Epidermal melanocyte (primary cell): ENCODE measurements at regions not wholly inside any gene's neighbourhood (a gene's known extent, or its start where the extent isn't known, plus 50 kb on each side); places are given as distances from the start of the nearest gene placed in this dataset.
A peak's percentile ranks its signal among the peaks of the same experiment; 100 is the strongest.
"Not testable (repeated sequence)": the region's sequence is repeated elsewhere in the genome, so short reads cannot be mapped to it uniquely, and the experiment has no call there.

Experiments used
- DNase-seq: peaks from one replicate; pipeline ENCODE4 v3.0.0; 2011; ENCODE audit warnings: low spot score; ENCODE audit not compliant: insufficient read length

DNA sequence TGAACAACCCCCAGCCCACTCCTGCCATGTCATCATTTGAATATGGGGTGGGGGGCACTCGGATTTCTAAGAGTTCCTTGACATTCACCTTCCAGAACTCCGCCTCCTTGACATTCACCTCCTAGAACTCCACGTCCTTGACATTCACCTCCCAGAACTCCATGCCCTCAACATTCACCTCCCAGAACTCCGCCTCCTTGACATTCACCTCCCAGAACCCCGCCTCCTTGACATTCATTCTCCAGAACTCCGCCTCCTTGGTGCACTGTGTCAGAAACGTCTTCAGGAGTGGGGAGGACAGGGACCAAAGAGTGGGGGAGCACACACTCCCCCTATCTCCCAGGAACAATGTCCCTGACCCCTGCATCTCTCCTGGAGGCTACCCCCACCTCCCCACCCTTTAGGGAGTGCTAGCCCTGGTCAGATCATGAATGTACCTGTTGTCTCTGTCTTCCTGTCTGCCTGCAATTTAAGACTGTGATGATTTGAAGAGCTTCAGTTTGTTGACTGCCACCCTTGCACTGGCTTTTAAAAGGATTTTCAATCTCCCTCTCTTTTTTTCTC lies 110.1 kb downstream of the NPTX2 start:
- DNase-seq: no peak

DNA sequence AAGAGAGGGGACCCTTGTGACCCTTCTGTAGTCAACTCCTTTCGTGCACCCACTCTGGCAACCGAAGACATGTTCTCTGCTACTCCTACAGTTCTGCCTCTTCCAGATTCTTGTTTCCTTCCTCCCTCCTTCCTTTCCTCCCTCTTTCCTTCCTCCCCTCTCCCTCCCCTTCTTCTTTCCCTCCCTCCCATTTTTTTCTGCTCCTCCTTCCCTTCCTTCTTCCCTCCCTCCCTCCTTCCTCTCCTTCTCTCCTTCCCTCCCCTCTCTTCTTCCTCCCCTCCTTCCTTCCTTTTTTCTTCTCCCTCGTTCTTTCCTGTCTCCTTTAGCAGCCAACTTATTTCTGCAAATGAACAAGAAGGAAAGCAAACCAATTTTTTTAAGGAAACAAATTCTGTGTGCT lies 111.5 kb downstream of the NPTX2 start:
- DNase-seq: no peak

DNA sequence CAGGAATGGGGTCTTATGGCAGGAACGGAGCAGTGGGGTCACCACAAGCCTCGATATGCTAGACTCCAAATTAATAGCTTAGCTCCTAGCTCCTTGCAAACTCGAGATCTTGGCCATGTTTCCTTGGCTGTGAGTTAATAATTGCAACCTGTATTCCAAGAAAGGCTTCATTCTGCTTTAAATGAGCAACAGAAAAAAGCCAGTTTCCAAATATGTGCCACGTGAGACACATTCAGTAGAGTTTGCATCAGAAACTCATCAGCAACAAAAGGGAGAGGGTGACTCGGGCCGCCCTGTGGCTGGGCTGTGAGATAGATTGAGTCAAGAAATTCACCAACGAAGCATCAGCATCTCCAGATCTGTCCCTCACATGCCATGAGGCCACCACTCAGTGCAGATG lies 112.0 kb downstream of the NPTX2 start:
- DNase-seq: no peak

DNA sequence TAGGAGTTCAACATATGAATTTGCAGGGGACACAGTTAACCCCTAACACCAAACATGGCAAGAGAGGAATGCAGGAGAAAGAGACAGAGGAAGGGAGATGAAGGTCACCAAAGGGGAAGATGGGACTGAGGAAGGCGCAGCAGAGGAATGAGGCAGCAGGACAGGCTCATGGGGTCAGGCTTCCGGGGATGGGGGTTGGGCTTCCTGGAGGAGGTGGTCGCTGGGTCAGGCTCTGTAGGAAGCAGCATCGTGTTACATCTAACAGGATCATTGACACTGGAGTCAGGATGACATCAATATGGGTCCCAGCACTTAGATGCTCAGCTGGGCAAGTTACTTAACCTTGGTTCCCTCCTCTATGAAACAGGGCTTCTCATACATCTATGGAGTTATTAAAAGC lies 113.2 kb downstream of the NPTX2 start:
- DNase-seq: no peak

DNA sequence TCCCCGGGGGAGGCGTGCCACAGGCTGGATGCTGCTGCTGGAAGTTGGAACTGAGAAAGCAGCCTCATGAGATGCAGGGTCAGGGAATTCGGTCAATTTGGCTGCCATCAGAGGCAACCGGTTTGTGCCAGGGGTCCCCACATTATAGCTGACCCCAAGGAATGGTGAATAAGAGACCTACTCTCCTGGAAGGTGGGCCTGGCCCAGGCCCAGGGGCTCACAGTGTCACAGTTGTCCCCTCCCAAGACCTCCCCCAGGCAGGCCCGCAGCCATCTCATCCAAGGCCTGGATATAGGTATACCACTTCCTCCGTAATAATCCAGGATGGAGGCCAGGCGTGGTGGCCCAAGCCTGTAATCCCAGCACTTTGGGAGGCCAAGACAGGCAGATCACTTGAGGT lies 114.6 kb downstream of the NPTX2 start:
- no peak for DNase-seq

DNA sequence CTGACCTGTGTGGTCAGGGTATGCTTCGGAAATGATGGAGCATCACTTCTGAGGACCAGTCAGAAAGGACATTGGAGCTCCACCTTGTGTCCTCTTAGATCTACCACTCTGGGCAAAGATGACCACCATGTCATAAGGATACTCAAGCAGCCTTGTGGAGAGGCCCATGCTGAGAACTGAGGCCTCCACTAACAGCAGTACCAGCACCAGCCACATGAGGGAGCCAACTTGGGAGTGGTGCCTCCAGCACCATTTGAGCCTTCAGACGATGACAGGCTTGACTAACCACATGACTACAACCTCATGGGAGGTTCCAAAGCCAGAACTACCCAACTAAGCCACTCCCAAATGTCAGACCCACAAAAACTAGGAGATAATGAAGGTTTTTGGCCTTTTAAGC lies 116.0 kb downstream of the NPTX2 start:
- no peak for DNase-seq

DNA sequence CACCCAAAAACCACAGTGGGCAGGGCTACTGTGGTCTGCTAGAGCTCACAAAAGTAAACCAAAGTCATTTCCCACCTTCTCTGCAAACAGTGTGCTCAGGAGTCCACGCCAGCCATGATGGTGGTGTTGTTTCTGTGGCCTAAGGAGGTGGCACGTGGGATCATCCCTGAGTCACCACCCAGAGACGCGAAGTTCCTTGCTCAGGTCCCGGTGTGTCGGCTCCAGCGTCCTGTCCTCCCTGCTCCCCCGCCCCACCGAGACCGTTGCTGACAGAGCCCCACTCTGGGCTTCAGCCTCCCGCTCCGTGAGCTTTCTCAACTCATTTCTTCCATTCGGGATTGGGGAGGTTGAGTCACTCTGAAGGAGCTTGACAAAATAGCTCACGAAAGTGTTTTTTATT lies 118.7 kb downstream of the NPTX2 start:
- no peak for DNase-seq

DNA sequence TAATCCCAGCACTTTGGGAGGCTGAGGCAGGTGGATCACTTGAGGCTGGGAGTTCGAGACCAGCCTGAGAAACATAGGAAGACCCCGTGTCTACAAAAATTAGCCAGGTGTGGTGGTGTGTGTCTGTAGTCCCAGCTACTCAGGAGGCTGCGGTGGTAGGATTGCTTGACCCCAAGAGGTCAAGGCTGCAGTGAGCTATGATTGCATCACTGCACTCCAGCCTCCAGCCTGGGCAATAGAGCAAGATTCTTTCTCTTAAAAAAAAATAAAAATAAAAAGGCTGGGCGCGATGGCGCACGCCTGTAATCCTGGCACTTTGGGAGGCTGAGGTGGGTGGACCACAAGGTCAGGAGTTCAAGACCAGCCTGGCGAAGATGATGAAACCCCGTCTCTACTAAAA lies 119.4 kb downstream of the NPTX2 start:
- DNase-seq: not testable (repeated sequence)

DNA sequence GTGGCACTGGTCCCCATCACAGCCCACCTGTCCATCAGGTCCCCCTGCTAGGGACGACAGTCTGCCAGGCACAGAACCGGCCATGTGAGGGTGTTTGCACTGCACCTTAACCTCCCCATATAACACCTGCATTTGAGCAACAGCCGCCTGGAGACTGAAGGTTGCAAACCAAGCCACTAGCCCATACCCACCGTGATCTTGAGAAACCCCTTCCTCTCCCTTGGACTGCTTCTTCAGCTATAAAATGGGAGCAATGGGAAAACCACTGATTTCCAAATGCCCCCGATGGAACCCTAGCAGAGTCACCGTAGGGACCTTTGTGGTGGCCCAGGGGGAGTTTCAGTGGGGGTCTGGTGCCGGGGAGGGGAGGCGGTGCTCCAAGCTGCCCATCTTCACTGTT lies 120.1 kb downstream of the NPTX2 start:
- no peak for DNase-seq

DNA sequence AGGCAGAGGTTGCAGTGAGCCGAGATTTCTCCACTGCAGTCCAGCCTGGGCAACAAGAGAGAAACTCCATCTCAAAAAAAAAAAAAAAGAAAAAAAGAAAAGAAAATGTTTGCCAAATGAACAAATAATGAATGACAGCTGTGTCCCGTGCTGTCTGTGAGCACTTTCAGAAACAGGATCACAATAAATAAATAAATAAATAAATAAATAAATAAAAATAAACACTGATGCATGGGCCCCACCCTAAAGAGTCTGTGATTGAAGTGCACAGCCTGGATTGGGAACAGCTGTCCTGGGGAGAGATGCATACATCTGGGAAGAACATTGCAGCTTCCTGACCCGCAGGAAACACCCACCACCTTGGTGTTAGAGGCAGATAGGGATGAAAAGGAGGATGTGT lies 123.6 kb downstream of the NPTX2 start:
- no peak for DNase-seq

DNA sequence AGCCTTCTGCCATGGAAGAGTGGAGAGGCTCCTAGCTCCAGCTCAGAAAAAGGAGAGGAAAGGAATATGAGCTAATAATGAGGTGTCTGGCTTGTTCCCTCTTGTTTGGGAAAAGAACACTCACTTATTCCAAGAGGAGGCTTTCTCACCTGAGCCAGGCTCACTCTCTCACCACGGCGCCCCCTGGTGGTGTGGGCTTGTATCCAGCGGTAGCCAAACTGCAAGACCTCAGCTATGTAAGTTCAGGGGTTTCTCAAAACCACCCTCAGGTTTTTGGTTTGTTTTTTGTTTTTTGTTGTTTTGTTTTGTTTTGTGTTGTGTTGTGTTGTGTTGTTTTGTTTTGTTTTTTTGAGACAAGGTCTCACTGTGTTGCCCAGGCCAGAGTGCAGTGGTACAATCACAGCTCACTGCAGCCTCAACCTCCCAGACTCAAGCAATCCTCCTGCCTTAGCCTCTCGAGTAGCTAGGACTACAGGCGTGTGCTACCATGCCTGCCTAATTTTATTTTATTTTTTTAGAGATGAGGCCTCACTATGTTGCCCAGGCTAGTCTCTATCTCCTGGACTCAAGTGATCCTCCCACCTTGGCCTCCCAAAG lies 124.0 kb downstream of the TMEM130 start:
- DNase-seq: peak; percentile 49

DNA sequence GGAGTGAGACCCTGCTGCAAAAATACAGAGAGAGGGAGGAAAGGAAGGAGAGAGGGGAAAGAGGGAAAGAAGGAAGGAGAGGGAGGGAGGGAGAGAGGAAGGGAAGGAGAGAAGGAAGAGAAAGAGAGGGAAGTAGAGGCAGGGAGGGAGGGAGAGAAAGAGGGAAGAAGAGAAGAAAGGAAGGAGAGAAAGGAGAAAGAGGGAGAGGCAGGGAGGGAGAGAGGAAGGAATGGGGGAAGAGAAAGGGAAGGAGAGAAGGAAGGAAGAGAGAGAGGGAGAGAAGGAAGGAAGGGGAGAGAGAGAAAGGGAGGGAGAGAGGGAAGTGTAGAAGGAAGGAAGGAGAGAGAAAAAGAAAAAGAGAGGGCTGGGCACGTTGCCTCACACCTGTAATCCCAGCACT lies 121.7 kb downstream of the TMEM130 start:
- DNase-seq: no peak

DNA sequence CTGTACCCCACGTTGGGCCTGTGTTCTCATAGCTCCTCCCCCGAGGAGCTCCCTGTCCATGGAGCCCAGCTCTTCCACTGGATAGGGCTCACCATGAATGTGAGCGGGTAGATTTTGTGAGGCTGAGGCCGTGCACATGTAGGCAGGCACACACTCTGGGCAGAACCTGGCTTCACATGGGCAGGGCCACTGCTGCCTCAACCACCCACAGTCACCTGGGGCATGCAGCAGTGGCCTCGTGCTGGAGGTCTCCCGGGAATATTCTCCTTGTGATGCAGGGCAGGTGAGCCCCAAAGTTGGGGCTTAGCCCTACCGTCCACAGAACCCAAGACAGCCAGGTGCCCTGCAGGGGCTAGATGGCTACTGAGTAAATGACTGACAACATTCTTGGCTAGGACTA lies 116.6 kb downstream of the TMEM130 start:
- DNase-seq: no peak

DNA sequence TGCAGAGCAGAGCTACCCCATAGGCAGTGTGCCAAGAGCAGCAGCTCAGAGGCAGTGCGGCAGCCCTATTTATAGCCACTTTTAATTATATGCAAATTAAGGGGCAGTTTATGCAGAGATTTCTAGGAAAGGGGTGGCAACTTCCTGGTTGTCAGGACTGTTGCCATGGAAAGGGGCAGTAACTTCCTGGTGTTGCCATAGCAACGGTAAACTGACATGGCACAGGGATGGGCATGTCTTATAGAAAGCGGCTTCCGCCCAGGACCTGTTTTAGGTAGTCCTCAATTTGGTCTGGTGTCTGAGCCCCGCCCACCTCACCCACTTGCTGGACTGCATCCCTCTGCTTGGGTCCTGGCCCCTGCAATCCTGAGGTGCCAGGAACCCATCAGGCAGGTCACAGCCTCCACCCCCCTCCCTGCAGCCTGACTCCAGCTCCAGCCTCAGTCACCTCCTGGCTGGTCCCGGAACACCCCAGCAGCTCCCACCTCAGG lies 115.8 kb downstream of the TMEM130 start:
- no peak for DNase-seq

DNA sequence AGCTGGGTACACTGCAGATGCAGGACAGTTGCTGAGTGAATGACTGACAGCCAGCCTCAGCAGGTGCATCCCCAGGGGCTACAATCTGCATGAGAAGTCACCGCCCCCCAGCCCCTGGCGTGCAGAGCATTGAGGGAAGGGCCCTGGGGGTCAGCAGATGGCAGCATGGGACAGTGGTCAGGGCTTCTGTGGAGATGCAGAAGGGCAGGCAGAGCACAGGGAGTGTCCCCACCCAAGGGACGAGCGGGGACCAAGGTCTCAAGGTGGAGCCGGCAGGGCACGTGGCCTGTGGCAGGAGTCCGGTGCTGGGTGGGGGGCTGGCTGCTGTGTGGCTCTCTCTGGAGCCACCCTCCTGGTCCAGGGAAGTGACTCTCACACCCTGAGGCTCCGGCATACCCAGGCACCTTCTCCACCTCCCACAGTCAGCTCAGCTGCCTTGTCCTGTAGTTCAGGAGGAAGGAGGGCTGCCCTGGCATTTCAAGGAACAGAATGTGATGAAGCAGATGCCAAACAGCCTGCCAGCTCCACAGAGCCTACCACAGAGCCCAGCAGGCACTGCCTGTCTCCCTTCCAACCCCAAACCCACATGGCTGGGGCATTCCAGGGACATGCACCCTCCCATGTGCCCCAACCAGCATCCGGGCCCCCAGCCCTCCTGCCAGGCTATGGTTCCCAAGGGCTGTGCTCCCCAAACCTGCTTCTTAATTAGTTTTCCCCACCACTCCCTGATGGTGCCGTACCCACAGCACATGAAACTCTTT lies 114.5 kb downstream of the TMEM130 start:
- no peak for DNase-seq

DNA sequence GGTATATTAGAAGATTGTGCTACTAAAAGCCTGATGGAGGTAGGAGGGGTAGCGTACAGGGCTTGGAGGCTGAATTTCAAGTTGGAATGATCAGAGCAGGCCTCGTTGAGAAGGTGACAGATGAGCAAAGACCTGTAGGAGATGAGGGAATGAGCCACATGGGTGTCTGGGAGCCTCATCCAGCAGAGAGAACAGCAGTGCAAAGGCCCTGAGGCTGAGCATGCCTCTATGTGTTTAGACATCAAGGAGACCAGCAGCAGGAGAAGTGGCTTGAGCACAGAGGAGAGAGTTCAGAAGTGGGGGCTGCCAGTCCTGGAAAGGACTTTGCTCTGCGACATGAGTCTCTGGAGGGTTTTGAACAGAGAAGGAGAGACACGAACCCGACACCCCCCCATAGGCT lies 111.7 kb downstream of the TMEM130 start:
- no peak for DNase-seq

DNA sequence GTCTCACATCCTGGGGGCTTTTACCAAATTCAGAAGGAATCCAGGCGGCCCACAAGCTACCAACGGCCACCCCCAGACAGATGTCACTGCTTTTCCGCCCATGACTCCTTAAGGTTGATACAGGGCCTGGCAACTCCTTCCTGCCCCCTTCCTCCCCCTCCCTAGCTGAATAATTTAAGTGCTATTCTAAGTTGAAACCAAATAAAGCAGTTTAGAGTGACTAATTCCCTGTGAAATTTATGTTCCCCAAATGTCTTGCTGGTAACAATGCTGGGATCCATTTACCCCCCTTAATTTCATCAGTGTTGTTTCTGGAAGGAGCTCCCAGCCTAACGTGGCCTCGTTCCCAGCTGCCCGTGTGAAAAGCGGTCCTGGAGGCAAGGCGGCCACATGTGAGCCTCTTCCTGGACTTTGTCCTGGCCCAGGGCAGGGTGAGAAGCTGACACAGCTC lies 109.6 kb downstream of the TMEM130 start:
- peak; percentile 46 for DNase-seq

DNA sequence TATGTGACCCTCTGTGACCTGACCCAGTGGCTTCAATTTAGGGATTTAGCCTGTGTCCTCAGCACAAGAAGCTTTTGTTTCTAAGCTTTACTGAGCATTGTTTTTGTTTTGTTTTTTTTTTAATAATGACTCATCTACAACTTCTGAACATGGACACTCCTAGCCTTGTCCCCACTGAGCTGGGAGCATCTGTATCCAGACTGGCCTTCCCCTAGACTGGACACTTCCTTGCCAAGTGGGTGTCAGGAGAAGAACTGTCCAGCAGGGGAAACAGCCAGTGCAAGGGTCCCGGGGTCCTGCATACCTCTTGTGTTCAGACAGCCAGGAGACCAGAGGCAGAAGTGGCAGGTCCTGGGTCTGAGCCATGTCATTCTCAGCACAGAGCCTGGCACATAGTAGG lies 108.6 kb downstream of the TMEM130 start:
- DNase-seq: no peak

DNA sequence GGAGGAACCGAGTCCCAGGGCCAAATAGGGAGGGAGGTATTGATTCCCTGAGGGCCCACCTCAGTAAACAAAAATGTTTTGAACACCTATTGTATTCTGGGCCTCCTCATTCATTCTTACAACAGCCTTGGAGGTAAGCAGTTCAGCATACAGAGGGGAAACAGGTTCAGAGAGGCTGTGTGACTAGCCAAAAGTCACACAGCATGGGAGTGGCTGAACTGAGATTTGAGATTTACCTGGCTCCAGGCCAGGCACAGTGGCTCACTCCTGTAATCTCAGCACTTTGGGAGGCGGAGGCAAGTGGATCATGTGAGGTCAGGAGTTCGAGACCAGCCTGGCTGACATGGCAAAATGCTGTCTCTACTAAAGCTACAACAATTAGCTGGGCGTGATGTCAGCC lies 107.2 kb downstream of the TMEM130 start:
- DNase-seq: no peak

DNA sequence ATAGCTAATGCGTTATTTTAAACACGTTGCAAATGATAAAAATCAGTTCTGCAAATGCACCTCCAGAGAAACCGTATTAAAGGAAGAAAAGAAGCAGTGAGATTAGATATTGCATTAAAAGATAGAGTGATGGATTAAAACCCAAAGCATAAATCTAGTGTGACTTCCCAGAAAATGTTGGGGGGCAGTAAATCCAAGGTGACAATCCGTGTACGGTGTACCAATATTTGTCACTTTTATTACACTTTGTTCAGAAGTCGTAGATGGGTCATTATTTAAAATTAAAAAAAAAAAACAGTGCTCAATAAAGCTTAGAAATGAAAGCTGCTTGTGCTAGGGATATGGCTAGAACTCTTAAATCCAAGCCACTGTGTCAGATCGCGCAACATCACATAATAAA lies 106.4 kb downstream of the TMEM130 start:
- DNase-seq: no peak

DNA sequence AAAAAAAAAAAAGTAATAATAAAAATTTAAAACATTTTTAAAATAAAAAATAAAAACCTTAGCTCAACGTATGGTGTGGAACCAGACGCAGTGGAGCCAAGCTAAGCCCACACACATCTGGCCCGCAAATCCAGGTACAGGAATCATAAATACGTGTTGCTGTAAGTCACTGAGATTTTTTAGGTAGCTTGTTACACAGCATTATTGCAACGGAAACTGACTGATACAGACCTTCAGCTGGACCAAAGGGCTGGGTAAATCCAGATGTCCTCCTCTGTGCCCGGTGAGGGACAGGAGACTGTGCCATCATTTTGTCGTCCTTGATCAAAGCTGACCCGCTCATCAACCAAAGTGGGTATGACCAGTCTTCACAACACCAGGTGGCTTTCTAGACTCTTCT lies 104.9 kb downstream of the TMEM130 start:
- no peak for DNase-seq

DNA sequence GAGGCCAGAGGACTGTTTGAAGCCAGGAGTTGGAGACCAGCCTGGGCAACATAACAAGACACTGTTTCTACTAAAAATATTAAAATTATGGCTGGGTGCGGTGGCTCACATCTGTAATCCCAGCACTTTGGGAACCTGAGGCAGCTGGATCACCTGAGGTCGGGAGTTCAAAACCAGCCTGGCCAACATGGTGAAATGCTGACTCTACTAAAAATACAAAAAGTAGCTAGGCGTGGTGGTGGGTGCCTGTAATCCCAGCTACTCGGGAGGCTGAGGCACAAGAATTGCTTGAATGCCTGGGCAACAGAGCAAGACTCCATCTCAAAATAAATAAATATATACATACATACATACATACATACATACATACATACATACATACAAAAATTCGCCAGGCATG lies 99.7 kb downstream of the TMEM130 start:
- not testable (repeated sequence) for DNase-seq

DNA sequence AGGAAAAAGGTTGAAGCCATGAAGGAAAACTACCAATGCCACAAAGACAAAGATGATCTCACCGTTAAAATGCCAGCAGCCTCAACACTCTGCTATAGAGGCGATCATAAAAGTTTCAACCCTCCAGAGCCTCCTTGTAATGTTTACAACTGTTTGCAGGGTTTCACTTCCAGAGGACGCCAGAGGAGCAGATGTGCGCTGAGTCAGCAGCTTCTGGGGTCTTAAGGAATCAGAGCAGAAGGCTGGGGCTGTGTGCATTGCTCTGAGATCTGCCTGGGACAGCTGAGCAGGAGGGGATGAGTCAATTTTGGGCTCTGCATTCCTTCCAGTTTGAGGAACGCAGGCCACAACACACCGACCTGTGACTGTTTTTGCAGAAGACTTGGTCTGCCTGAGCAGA lies 98.3 kb downstream of the TMEM130 start:
- peak; percentile 61 for DNase-seq
